ENCODE measurements at regions not wholly inside any gene's neighbourhood (a gene's known extent, or its start where the extent isn't known, plus 50 kb on each side); places are given as distances from the start of the nearest gene placed in this dataset.

DNA sequence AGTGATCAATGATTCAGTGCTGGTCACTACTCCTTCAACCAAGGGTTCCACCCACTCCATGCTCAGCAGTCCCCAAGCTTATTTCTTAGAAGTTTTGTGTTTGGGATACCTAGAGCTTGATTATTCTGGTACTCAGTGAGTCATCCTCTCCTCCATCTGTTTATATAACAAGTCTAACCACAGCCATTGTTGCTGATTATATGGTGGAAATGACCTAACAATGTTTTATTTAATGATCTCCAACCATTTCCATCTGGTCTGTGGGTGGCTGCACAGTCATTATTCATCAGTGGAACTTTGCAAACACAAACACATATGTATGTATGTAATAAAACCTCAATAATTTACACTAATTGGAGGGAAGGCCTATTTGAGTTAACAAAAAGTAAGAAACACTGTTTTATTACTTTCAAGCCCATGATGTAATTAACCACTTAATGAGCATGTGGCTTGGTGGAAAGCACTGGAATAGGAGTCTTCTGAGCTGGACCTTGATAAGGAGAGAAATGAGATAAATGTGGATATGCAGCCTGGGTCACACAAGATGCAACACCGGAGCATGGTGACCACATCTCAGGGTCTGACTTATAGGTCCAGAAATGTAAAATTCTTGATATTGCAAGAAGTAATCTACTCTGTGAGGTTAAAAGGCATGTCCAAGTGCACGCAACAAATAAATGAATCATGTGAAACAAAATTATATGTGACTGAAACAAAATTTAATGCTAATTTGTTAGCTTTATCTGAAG is 99.0 kb upstream of the WLS start:
- no peak for FAIRE-seq
- peak; percentile 70 for DNase-seq (ENCODE audit: low spot score)

DNA sequence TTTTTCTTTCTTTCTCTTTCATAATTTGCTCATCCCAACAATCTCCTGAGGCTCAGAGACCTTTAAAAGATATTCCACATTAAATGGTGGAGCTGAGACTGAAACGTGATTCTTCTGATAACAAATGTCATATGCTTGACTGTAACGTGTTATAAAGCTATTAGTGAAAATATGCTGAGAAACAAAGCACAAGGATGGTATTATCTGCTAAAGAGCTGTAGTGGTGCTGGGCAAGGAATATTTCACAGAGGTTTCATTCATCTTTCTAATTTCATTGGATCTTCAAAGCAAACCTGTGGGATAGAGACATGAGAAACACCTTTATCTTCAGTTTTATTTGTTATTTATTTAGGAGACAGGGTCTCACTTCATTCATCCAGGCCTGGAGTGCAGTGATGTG is 98.1 kb upstream of the WLS start:
- no peak for FAIRE-seq
- DNase-seq (ENCODE audit: low spot score): no peak

DNA sequence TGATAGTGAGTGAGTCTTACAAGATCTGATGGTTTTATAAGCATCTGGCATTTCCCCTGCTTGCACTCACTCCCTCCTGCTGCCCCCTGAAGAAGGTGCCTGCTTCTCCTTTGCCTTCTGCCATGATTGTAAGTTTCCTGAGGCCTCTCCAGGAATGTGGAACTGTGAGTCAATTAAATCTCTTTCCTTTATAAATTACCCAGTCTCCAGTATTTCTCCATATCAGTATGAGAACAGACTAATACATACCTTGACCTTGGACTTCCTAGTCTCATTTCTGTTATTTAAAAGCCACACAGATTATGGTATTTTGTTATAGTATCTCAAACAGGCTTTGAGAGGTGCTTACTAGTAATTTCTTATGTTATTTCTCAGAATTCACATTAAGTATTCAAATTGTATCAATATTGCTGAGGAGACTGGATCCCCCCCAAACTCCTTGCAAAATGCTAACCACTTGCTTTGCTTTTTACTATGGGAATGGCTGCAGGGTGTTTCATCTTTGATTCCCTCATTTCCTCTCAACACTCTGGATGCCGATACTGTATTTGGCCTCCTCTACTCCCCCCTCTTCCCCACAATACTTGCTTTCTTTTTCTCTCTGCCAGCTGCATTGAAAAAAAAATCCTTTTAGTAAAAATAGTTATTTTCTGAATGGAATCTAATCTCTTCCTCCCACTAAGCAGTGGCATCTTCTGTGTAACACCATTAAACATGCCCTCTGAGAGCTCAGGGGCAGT is 96.9 kb upstream of the WLS start:
- FAIRE-seq (no peak), DNase-seq (ENCODE audit: low spot score) (no peak)

DNA sequence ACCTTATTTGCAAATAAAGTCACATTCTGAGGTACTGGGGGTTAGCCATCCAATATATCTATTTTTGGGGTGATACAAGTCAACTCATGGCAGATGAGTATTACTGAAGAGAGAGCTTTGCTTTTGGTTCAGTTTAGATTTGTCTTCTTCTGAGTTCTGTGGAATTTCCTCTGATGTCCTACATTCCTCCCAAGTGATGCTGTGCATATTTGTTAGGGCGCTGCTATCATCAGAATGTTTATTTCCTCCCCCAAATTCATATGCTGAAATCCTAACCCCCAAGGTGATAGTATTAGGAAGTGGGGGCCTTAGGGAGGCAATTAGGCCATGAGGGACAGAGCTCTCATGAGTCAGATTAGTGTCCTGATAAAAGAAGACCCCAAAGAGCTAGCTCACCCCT is 96.2 kb upstream of the WLS start:
- FAIRE-seq (no peak), DNase-seq (ENCODE audit: low spot score) (no peak)

DNA sequence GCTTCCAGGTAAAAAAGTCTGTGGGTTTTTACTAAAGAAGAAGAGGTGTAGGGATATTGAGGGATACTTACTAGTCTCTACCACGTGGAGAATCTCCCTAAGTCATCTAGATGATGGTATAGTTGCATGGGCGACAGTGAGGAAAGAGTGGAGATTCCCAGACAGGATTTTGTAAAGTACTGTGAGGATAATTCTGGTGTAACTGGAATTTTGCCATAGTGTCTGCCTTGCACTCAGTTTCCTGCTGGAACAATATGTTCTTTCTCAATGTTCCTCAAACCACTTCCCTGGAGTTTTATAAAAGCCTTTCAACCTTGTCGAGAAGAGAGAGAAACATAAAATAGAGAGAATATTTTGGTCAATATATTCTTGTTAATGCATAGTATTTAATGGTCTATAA is 95.1 kb upstream of the WLS start:
- DNase-seq (ENCODE audit: low spot score) (no peak), FAIRE-seq (no peak)

DNA sequence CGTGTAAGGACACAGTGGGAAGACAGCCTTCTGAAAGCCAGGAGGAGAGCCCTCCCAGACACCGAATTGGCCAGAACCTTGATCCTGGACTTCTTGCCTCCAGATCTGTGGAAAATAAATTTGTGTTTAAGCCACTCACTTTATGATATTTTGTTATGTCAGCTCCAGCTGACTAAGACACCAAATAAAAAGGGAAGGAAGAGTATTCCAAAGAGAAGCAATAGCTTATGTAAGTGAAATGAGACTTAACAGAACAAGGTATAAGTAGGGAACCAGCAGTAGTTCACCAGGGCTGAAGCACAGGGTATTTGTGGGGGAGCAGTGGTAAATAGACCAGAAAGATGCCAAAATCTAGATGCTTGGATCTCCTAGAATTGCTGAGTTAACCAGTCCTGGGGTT is 94.2 kb upstream of the WLS start:
- FAIRE-seq (no peak), DNase-seq (ENCODE audit: low spot score) (no peak)

DNA sequence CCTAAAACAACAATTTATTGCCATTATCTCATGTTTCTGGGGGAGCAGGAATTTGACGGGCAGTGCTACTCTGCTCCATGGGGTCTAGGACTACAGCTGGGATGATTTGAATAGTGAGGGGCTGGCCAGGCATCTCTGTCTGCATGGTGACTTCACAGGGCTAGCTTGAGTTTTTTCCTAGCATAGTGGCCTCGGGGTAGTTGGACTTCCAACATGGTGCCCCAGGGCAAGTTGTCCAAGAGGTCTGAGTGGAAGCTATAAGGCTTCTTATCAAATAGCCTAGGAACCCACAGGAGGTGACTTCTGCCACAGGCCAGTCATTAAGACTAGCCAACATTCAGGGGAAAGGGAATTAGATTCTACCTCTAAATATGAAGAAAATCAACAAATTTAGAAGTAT is 92.0 kb upstream of the WLS start:
- DNase-seq (ENCODE audit: low spot score): no peak
- no peak for FAIRE-seq

DNA sequence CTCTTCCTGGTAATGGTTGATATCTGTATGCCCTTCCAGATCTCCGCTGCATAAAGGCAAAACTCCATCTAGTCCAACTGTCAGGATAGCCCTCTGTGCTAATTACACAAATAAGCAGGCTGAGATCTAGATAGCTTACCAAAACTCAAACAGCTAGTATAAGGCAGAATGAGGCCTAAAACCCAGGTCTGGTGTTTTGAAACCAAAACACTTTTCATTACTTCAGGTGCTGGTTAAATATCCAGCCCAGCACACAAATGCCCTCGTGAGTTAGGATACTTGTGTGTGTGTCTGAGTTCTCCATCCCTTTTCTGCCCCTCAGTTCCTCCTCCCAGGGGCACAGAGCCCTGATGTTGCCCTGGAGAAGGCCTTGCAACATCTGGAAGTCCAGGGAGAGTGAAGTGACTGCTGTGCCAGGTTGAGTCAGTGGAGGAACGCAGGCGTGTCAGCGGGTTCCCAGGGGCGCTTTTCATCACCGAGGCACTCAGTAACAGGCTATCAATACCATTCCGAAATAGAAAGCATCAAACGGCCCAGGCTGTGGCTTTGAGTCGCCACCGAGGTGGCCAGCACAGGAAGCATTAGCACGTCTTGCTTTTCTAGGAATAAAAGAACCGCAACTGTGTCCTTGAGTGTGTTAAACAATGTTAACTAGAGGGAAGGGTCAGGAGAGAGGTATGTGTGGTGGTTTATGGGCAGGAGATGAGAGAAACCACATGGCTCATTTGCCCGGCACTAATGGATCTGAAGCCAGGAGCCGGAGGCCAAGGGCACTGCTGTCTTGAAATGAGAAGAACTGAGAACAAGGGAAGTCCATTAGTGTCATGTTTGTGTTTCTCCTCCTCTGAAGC is 90.7 kb upstream of the WLS start:
- DNase-seq (ENCODE audit: low spot score) (peak; percentile 63), FAIRE-seq (no peak)

DNA sequence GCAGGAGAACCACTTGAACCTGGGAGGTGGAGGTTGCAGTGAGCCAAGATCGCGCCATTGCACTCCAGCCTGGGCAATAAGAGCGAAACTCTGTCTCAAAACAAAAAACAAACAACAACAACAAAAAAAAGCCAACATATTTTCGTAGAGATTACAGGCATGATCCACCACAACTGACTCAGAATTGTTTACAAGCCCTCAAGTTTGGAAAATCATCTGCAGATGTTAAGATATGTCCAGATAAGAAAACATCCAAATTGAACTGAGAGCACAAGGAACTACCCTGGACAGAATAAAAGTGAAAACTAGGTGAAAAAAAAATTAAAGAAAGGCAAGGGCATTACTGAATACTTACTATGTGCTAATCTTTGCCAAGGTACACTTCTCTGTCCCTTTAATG is 89.8 kb upstream of the WLS start:
- no peak for DNase-seq (ENCODE audit: low spot score)
- FAIRE-seq: no peak

DNA sequence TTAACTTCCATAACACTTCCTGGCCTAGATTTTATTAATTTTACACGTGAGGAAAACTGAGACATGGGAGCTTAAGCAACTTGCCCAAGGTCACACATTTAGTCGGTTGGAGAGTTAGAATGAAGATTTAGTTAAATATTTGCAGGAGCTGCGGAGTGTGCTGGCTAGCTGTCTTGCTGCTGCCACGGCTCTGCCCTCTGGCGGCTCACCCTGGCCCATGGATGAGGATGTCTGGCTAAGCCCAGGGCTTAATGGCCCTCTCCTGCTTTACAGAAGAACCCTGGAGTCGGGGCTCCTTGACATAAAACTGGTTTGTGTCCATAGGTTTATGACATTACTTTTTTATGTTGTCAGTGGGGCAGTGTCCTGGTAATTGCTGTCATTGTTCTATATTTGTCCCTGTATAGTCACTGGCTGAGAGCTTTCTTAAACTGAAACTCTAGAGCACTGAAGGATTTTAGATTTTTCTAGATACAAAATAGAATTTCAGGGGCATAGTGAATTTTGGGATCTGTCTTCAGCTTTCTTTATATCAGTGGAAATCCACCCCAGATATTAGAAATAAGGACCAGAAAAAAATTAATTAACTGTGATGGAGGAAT is 88.9 kb upstream of the WLS start:
- no peak for FAIRE-seq

DNA sequence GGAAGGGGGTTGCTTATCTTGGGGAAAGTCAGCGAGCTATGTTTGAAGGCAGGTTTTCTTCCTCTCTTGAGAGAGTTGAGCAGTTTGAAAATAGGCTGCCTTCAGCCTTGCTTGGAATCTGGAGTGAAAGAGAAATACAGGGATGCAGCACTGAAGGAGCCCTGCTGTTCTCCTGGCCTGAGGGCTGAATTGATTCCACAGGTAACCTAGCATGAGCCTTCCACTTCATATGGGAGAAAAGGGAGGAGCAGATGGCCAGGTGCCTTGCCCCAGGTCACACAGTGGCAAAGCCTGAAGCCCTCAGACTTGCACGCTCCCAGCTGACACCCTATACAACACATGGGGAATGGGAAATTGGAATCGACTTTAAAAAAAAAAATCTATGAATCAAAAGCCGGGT is 88.0 kb upstream of the WLS start:
- FAIRE-seq (no peak), DNase-seq (ENCODE audit: low spot score) (no peak)

More for the DNA sequence above, 88.9 kb upstream of the WLS start:
- no peak for DNase-seq (ENCODE audit: low spot score)

DNA sequence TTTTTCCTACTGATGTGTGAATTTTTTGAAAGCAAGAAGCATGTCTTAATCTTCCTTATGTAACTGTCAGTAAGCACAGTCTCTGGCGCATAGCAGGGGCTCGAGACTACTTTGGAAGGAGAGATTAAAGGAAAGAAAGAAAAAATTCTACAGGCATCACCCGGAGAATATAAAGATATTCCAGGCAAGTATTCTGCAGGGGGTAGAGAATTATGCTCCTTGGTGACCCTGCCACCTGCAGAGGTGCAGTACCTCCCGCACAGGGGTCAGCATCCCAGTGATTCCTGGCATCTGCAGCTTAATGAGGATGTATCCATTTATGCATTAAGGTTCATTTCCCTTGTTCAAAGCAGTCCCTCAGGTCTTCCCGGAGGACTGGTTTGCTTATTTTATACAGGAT is 87.6 kb upstream of the WLS start:
- no peak for FAIRE-seq
- DNase-seq (ENCODE audit: low spot score): no peak

DNA sequence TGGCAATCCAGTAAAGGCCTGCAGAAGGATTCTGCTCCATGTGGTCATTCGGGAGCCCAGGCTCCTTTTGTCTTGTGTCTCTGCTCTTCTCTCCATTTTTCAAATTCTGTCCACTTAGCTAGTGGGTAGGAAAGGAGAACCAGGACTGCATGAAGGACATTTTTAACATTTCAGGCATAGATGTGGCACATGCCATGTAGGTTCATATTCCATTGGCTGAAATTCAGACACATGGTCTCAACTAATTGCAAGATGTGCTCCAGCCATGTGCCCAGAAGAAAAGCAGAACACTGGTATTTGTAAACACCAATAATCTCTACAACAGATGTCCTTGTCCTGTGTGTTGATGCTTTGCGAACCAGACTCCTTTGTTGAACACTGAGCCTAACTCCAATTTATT is 85.2 kb upstream of the WLS start:
- DNase-seq (ENCODE audit: low spot score) (no peak), FAIRE-seq (no peak)

DNA sequence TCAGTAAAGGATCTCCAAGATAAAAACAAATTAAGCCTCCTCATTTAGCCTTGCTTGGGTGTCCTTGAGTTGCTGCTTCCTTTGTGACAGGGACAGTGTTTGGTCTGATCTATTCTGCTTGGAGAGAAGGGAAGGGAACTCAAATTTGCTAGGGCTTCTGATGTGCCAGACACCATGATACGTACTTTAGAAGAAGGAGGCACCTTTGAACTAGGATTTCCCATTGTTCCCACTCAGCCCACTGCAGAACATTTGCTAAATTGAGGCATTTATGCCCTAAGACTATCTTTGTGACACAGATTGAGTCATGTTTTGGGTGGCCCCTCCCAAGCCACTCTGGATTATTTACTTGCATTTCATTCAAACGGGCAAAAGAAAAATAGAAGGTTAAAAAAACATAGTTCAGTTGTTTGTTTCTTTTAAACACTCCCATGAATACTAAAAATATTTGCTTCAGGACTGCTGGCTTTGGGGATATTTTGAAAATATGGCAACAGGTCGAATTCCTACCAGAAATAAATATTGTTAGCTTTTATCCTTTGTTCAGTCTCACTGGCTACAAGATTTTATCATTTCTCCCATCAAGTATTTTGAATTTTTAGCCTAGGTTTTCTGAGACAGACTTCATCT is 81.9 kb upstream of the WLS start:
- no peak for FAIRE-seq
- DNase-seq (ENCODE audit: low spot score): no peak

DNA sequence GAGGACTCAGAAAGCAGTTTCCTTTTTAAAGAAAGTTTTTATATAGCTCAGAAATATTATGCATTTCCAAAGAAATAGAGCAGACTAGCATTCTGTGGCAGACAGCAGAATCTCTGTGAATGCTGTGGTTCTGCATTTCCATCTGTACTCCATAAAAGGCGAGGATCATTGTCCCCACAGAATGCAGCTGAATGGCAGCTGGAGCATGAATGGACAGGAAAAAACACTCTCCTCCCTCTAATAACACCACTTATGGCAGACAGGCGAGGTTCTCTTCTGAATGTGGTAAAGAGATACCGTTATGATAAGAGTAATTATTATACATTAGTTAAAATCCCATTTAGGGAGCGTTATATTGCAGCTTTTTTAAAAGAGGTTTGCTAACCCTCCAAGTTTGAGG is 81.4 kb upstream of the WLS start:
- DNase-seq (ENCODE audit: low spot score): no peak
- no peak for FAIRE-seq

DNA sequence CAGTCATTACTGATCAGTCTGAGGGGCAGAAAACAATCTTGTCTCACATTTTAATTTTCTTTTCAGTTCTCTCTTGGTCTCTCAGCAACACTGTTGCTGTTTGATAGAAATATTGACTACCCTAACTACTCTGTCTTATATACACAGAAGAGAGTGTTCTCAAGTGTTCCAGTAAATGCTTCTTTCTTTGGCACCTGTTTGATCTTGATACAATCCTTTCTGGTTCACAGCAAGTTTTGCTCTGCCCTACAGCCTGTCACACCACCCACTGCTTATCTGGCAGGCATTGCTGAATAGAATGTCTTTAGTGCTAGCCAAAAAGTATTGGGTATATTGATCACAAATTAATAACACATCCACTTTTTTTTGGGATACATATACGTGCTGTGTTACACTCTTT is 75.7 kb upstream of the WLS start:
- no peak for DNase-seq (ENCODE audit: low spot score)
- FAIRE-seq: no peak

DNA sequence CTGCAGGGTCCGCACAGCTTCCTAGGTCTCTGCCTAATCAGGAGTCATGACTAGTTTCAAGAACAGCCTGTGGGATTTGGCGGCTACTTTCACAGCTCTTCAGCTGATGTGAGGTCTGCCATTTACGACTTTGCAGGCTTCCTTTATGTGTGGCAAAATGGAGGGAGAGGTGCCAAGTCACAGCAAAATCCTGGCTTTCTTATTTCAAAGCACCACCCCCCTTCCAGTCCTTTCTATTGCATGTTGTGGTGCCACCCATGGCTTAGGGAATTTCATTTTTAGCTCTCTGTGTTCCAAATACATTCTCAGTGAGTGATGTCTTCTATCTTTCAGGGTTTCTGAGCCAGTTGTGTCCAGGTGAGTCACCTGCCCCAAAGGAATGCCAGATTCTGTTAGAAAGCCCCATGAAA is 75.1 kb upstream of the WLS start:
- no peak for FAIRE-seq
- DNase-seq (ENCODE audit: low spot score): peak; percentile 38

DNA sequence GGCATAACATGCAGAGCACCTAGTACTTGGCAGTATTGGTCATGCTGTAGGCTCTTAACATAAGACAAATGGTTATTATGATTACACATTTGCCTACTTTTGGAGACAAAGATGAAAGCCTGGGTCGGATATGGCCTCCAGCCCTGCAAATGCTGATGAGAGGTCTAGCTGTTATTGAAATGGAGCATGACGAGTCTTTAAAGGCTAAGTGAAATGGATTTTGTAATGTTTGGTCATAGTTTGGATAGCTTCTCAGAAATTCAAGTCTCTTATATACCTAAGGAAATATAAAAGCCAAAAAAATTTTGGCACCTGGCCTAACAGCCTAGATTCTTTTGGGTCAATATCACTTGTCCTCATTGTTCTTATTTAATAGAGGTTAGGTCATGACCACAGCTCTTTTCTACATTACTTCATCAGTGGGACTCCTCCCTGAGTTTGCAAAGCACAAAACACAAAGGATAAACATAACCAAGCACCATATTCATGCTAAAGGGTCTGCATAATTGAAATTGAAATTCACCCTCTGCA is 69.2 kb upstream of the WLS start:
- FAIRE-seq (no peak), DNase-seq (ENCODE audit: low spot score) (peak; percentile 35)

DNA sequence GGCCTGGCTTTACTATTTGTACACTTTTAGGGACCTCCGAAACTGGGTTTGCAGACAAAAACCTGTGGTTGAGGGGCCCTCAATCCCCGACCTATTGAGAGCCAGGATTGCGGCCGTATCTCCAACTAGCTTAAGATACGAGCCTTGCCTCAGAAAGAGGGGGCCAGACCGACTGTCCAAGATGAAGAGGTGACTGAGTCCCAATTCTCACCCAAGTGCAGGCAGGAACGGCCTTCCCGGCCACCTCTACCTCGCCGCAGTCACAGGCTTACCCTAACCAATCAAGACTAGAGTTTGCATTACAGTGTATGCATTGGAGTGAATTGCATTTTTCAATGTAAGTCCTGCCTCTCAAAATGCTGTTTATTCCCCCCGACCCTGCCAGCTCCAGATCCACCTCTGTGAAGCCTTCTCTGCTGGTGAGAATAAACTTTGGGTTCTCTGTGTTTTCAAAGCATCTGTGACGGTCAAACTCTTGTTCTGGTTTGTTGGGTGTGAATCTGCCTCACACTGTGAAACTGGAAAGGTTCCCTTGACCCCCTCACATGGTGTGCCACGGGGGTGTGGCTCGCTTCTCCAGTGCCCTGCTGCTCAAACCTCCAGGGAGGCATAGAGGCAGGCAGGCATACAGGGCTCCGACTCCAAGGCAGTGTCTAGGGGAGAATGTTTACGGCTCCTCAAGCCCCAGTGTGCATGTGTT is 62.2 kb upstream of the WLS start:
- DNase-seq (ENCODE audit: low spot score) (no peak), FAIRE-seq (no peak)

DNA sequence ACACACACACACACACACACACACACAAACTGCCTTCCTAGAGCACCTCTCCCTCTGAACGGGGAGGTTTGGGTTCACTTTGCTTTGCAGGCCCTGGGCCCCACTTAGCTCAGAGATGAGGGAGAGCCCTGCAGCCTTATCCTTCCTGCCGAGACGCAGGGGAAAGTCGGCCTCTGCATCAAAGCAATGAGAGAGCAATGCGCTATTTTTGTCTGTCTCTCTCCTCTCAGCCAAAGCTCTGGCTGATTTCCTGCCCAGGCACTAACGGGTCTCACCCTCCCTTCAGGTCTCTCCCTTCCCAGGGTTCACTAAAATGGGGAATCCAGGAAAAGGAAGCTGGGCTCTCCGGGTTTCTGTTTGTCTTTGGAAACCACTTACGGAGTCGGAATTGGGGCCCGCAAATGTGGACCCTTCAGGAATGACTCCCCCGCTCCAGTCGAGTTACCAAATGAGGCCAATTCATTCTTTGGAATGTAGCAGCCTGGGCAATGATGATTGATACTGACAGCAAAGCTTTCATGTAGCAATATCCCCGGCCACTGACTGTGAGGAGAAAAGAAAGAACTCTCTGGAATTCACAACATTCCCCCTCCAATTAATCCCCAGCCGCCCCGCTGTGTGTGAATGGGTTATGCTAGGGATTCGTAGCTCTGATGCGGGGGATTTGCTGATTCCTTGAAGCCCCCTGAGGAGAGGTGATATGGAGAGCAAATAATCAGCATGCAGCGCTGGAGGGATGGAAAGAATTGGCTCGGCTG is 61.5 kb upstream of the WLS start:
- DNase-seq (ENCODE audit: low spot score) (peak; percentile 53), FAIRE-seq (peak; percentile 17)
